DND-41 (cell line): ENCODE measurements at regions not wholly inside any gene's neighbourhood (a gene's known extent, or its start where the extent isn't known, plus 50 kb on each side); places are given as distances from the start of the nearest gene placed in this dataset.

ENCODE experiments used
- ATAC-seq: fragments of 200-7000 bp; cut with Tn5 transposase; 3 replicates; pipeline ENCODE4 v1.9.1; 2021; ENCODE audit warnings: low read depth; ENCODE audit not compliant: insufficient read depth
- DNase-seq: peaks from one replicate; pipeline ENCODE4 v3.0.0-alpha.2; 2020
- H2AFZ ChIP-seq: 2 replicates; pipeline ENCODE4 v1.6.0; 2012; ENCODE audit warnings: low read depth, low read length
- H3K27ac ChIP-seq: 2 replicates; pipeline ENCODE4 v1.5.1; 2012; ENCODE audit warnings: low read length, inconsistent platforms
- H3K27me3 ChIP-seq: fragments of 200-600 bp; sonication (generic); 2 replicates; pipeline ENCODE4 v1.6.0; 2012; ENCODE audit warnings: low read length, mild to moderate bottlenecking, inconsistent platforms; ENCODE audit not compliant: insufficient read depth, poor library complexity
- H3K36me3 ChIP-seq: 2 replicates; pipeline ENCODE4 v1.5.1; 2012; ENCODE audit warnings: low read length, inconsistent platforms; ENCODE audit not compliant: insufficient read depth
- H3K4me1 ChIP-seq: 2 replicates; pipeline ENCODE4 v1.5.1; 2012; ENCODE audit warnings: mild to moderate bottlenecking, low read length; ENCODE audit not compliant: insufficient read depth
- H3K4me2 ChIP-seq: 2 replicates; pipeline ENCODE4 v1.6.0; 2012; ENCODE audit warnings: mild to moderate bottlenecking, moderate library complexity, low read length, inconsistent platforms; ENCODE audit not compliant: insufficient read depth
- H3K4me3 ChIP-seq, 2 experiments: fragments of 200-600 bp in 1 of 2; shearing (Covaris generic) in 1 of 2; 2 replicates each; pipeline ENCODE4 v1.5.1; 2012 to 2016; ENCODE audit warnings: inconsistent platforms in 2 of 2, low read length in 2 of 2, mild to moderate bottlenecking in 2 of 2, low read depth in 1 of 2, moderate library complexity in 1 of 2
- H3K79me2 ChIP-seq: 2 replicates; pipeline ENCODE4 v1.6.0; 2012; ENCODE audit warnings: low read length, inconsistent platforms; ENCODE audit not compliant: insufficient read depth
- H3K9ac ChIP-seq: 2 replicates; pipeline ENCODE4 v1.6.0; 2012; ENCODE audit warnings: low read depth, mild to moderate bottlenecking, inconsistent platforms, low read length, moderate library complexity
- H3K9me3 ChIP-seq: 2 replicates; pipeline ENCODE4 v1.5.1; 2012; ENCODE audit warnings: low read length, moderate library complexity, mild to moderate bottlenecking, inconsistent platforms; ENCODE audit not compliant: insufficient read depth, severe bottlenecking
- H4K20me1 ChIP-seq: 2 replicates; pipeline ENCODE4 v1.6.0; 2012; ENCODE audit warnings: low read length; ENCODE audit not compliant: insufficient read depth
- EZH2 ChIP-seq: IDR thresholded peaks from 3 replicates; pipeline ENCODE4 v1.6.1; 2012; ENCODE audit warnings: borderline replicate concordance, low read depth, mild to moderate bottlenecking, moderate library complexity, low read length, inconsistent platforms; ENCODE audit not compliant: severe bottlenecking
- TF ChIP-seq, protein P1 (sequence below): IDR thresholded peaks from 2 replicates; pipeline ENCODE4 v1.5.1; 2012; ENCODE audit warnings: borderline replicate concordance, low read length, moderate library complexity, mild to moderate bottlenecking; ENCODE audit not compliant: poor library complexity, severe bottlenecking; ENCODE audit errors: extremely low read depth

DNA sequence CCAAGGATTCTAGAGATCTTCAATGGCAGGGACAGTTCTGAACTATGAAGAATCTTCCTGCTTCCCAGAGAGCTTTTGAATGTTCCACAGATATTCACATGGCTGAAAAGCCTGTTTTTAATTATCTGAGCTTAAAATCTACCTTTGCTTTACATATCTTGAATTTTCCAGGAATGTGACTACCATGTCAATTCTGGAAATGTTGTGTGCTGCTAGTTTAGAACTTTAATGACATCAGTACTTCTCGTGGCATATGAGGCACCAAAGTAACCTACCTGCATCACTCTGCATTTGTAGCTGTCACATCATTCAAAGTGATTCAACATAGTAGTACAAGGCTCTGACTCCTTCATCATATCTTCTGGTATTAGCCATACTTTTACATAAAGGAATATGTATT, 122.7 kb upstream of the NFIA start:
- Histone ChIP-seq H3K27ac (no peak overlapping the region), H3K4me2 (no peak overlapping the region), H3K4me3 (no peak overlapping the region), H2AFZ (no peak overlapping the region), H4K20me1 (no peaks in the 10 kb centered on the region), H3K9me3 (peaks cover 10% of the 10 kb centered on the region), H3K27me3 (no peaks in the 10 kb centered on the region), H3K4me1 (no peaks in the 10 kb centered on the region), H3K79me2 (no peaks in the 10 kb centered on the region), H3K9ac (no peak overlapping the region), H3K36me3 (no peaks in the 10 kb centered on the region)
- no peak for ATAC-seq
- DNase-seq = no peak
- TF ChIP-seq EZH2 = no peak
- TF ChIP-seq, protein P1, sequence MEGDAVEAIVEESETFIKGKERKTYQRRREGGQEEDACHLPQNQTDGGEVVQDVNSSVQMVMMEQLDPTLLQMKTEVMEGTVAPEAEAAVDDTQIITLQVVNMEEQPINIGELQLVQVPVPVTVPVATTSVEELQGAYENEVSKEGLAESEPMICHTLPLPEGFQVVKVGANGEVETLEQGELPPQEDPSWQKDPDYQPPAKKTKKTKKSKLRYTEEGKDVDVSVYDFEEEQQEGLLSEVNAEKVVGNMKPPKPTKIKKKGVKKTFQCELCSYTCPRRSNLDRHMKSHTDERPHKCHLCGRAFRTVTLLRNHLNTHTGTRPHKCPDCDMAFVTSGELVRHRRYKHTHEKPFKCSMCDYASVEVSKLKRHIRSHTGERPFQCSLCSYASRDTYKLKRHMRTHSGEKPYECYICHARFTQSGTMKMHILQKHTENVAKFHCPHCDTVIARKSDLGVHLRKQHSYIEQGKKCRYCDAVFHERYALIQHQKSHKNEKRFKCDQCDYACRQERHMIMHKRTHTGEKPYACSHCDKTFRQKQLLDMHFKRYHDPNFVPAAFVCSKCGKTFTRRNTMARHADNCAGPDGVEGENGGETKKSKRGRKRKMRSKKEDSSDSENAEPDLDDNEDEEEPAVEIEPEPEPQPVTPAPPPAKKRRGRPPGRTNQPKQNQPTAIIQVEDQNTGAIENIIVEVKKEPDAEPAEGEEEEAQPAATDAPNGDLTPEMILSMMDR = no peak

DNA sequence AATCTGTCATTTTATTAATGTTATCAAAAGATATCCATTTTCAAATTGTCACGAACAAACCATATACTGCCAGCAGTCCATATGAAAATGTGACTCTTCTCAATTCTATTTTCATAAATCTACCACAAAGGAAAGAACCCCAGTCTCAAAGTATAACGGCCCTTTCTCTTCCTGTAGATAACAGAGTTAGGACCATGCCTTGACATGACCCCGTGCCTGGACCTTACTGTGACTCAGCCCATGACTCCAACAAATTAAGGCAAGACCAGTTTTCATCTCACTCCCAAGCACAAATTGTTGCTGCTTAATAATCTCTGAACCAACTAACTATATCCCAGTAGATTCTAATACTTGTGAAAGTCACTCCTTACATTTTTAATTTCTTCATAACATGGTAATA, 124.4 kb upstream of the NFIA start:
- H3K9ac ChIP-seq = no peak overlapping the region
- H3K36me3 ChIP-seq = no peaks in the 10 kb centered on the region
- TF ChIP-seq, protein P1 = no peak
- no peak for TF ChIP-seq EZH2
- H3K4me3 ChIP-seq = no peak overlapping the region
- H3K27ac ChIP-seq = no peak overlapping the region
- H3K9me3 ChIP-seq = no peaks in the 10 kb centered on the region
- no peaks in the 10 kb centered on the region for H4K20me1 ChIP-seq
- H3K4me1 ChIP-seq = no peaks in the 10 kb centered on the region
- H3K27me3 ChIP-seq = no peaks in the 10 kb centered on the region
- ATAC-seq = no peak
- DNase-seq = no peak
- no peak overlapping the region for H2AFZ ChIP-seq
- H3K4me2 ChIP-seq = no peak overlapping the region
- H3K79me2 ChIP-seq = no peaks in the 10 kb centered on the region

DNA sequence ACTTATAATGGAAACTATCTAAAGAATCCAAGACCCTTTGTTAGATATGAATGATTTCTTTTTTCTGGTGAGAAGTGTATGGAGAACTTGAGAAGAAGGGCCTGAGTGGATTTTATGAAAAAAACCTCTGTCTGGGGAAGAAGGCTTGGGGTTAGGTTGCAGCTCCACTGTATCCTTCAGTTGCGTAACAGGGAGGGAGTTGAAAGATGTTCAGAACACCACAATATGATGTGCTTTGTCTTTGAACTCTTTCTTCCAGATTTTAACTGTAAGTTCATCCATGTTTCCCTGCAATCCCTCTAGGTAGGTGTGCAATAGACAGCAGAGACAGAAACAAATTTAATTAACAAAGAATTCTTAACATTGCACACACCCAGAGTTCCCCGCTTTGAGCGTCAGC, 125.8 kb upstream of the NFIA start:
- no peak for TF ChIP-seq EZH2
- TF ChIP-seq, protein P1 = no peak
- no peak overlapping the region for H3K9ac ChIP-seq
- ATAC-seq = no peak

DNA sequence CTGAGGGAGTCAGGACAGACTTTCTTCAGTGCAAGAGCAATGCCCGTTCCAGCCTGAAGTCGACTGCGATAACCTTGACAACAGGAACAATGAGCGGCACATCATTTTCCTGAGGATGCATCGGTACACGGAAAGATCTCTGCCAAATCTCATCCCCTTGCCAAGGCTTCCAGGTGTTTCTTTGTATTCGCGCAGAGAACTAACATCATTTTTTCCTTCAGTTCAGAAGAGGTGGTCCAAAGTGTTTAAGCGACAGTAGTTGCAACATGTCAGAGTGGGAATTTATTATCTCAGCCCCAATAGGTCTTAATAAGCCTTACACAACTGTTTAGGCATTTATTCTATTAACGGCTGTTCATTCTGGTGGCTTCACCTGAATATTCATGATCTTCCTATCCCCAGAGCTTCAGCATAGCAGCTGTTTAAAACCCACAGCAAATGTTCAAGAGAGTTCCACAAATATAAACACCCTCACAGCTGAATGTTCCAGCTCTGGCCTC, 129.7 kb upstream of the NFIA start:
- Histone ChIP-seq H3K27ac (no peak overlapping the region), H3K9me3 (no peaks in the 10 kb centered on the region), H3K4me1 (no peaks in the 10 kb centered on the region), H2AFZ (no peak overlapping the region), H3K79me2 (no peaks in the 10 kb centered on the region), H3K4me3 (no peak overlapping the region), H3K4me2 (no peak overlapping the region), H3K36me3 (no peaks in the 10 kb centered on the region), H3K9ac (no peak overlapping the region), H4K20me1 (no peaks in the 10 kb centered on the region), H3K27me3 (no peaks in the 10 kb centered on the region)
- ATAC-seq (no peak), DNase-seq (no peak)
- TF ChIP-seq EZH2 = no peak
- TF ChIP-seq, protein P1 = no peak

More for the DNA sequence above, 125.8 kb upstream of the NFIA start:
- H3K4me3 ChIP-seq = no peak overlapping the region
- H3K4me1 ChIP-seq = no peaks in the 10 kb centered on the region
- H2AFZ ChIP-seq = no peak overlapping the region
- no peaks in the 10 kb centered on the region for H4K20me1 ChIP-seq
- no peak overlapping the region for H3K4me2 ChIP-seq
- no peaks in the 10 kb centered on the region for H3K9me3 ChIP-seq
- no peaks in the 10 kb centered on the region for H3K27me3 ChIP-seq
- DNase-seq = no peak
- H3K27ac ChIP-seq = no peak overlapping the region
- H3K36me3 ChIP-seq = no peaks in the 10 kb centered on the region
- no peaks in the 10 kb centered on the region for H3K79me2 ChIP-seq
